Right lobe of liver (tissue), 4 donors: ENCODE measurements at regions not wholly inside any gene's neighbourhood (a gene's known extent, or its start where the extent isn't known, plus 50 kb on each side); places are given as distances from the start of the nearest gene placed in this dataset.

Source experiments
- POLR2A ChIP-seq: fragments of 450-650 bp; IDR thresholded peaks from one replicate; pipeline ENCODE4 v1.6.1; 2017; ENCODE audit warnings: antibody characterized with exemption, mild to moderate bottlenecking
- TF ChIP-seq, protein P1 (sequence below), 4 donors: fragments of 200-600 bp in 3 of 4; fragments of 450-650 bp in 1 of 4; IDR thresholded peaks; one replicate each; pipeline versions ENCODE4 v1.5.1 to v1.8.0; 2016 to 2022; ENCODE audit warnings: antibody characterized with exemption in 4 of 4, mild to moderate bottlenecking in 2 of 4
- donor health status: DM: no; HTN: no; CAD: no.
- donor health status: DM: no; HTN: no; CAD: no.
- donor health status: DM: no; HTN: yes; CAD: no.

DNA sequence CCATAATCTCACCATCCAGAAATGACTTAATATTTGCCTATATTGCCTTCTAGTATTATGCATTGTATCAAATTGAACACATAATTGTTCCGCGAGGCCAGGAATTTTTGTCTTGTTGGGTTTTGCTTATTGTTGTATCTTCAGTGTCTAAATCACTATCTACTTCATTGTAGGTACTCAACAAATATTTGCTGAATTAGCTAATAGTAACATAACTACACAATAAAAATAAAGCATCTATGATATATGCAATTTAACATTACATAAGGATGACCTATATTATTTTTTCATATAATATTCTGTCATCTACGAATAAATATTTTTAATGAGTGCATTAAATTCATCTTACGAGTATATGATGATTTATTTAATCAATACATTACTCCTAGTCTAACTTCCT, 656.3 kb downstream of the ETNK1 start:
- TF ChIP-seq, protein P1, sequence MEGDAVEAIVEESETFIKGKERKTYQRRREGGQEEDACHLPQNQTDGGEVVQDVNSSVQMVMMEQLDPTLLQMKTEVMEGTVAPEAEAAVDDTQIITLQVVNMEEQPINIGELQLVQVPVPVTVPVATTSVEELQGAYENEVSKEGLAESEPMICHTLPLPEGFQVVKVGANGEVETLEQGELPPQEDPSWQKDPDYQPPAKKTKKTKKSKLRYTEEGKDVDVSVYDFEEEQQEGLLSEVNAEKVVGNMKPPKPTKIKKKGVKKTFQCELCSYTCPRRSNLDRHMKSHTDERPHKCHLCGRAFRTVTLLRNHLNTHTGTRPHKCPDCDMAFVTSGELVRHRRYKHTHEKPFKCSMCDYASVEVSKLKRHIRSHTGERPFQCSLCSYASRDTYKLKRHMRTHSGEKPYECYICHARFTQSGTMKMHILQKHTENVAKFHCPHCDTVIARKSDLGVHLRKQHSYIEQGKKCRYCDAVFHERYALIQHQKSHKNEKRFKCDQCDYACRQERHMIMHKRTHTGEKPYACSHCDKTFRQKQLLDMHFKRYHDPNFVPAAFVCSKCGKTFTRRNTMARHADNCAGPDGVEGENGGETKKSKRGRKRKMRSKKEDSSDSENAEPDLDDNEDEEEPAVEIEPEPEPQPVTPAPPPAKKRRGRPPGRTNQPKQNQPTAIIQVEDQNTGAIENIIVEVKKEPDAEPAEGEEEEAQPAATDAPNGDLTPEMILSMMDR (IDR thresholded peaks at IDR 0.05) = no peak
- TF ChIP-seq POLR2A = no peak
